ENCODE measurements at regions not wholly inside any gene's neighbourhood (a gene's known extent, or its start where the extent isn't known, plus 50 kb on each side); places are given as distances from the start of the nearest gene placed in this dataset.
"Not testable (repeated sequence)": the region's sequence is repeated elsewhere in the genome, so short reads cannot be mapped to it uniquely, and the experiment has no call there.

GRCh38 chr15:30688684-30689083 lies 62.8 kb downstream of the ARHGAP11B start:
- FAIRE-seq = peak; percentile 76
- not testable (repeated sequence) for DNase-seq (ENCODE audit: low read depth); H3K27me3 ChIP-seq (ENCODE audit: control insufficient read depth, insufficient read depth, low read length); H3K4me3 ChIP-seq (ENCODE audit: low read depth, low read length); H3K36me3 ChIP-seq (ENCODE audit: control insufficient read depth, insufficient read depth, low read length)

DNA sequence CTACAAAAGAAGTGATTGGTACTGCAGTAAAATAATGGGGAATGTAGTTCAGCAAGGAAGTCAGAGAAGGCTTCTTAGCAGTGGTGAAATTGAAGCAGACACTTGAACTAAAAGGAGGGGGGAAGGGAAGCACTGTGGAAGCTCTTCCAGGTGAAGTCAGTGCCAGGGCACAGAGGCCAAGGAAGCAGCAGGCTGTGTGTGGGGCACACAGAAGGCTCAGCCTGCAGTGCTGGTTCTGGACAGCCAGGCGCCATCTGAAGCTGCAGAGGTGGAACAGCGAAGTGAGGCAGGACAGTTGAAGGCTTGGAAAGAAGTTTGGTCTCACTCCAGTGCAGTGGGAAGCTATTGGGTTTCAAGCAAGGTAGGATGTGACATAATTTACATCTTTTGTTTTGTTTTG lies 64.2 kb downstream of the ARHGAP11B start:
- not testable (repeated sequence) for DNase-seq (ENCODE audit: low read depth); H3K27me3 ChIP-seq (ENCODE audit: control insufficient read depth, insufficient read depth, low read length); FAIRE-seq; H3K4me3 ChIP-seq (ENCODE audit: low read depth, low read length); H3K36me3 ChIP-seq (ENCODE audit: control insufficient read depth, insufficient read depth, low read length)

- not testable (repeated sequence) for FAIRE-seq
Measured at GRCh38 chr15:30695811-30696210, 69.9 kb downstream of the ARHGAP11B start.

DNA sequence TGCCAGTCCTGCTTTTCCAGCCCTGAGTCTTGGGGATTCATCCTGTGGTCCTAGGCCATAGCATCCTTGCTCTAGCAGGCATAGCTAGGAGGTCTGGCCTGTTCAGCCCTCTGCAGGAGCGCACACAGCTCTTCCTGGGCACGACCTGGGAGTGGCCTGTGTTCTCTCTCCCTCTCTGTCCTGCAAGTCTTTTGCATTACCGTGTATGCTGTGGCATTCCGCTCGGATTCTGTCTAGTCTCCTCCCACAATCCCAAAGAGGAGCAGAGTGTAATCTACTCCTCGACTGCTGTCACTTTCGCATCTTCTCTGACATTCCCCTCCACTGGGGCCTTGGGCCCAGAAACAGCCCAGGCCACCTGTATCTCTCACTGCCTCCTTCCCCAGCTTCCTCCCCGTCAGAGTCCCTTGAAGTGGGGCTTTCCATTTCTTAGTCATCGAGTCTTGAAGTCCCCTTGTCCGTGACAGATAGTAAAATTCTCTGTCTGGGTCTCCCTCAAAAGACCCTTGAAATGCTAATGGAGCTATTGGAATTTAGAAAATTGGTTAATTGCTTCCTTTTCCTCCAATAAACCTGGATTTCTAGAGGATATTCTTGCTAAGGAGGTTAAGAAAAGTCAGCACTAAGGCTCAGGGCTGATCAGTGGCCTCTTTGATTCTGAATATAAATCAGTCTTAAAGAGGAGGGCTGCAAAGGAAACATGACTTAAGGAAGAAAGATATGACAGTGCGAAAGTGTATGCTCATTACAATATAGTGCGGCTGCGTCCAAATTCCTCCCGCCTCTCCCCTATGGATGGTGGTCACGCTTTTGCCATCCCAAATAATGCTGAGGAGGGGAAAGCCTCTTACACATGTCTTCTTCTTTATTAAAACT lies 70.7 kb downstream of the ARHGAP11B start:
- not testable (repeated sequence) for H3K27me3 ChIP-seq (ENCODE audit: control insufficient read depth, insufficient read depth, low read length); DNase-seq (ENCODE audit: low read depth); H3K36me3 ChIP-seq (ENCODE audit: control insufficient read depth, insufficient read depth, low read length); H3K4me3 ChIP-seq (ENCODE audit: low read depth, low read length); FAIRE-seq

More at GRCh38 chr15:30695811-30696210, 69.9 kb downstream of the ARHGAP11B start:
- H3K27me3 ChIP-seq (ENCODE audit: control insufficient read depth, insufficient read depth, low read length); DNase-seq (ENCODE audit: low read depth); H3K36me3 ChIP-seq (ENCODE audit: control insufficient read depth, insufficient read depth, low read length); H3K4me3 ChIP-seq (ENCODE audit: low read depth, low read length): not testable (repeated sequence)

GRCh38 chr15:30697315-30697685 lies 71.4 kb downstream of the ARHGAP11B start:
- not testable (repeated sequence) for DNase-seq (ENCODE audit: low read depth); H3K4me3 ChIP-seq (ENCODE audit: low read depth, low read length); FAIRE-seq; H3K27me3 ChIP-seq (ENCODE audit: control insufficient read depth, insufficient read depth, low read length); H3K36me3 ChIP-seq (ENCODE audit: control insufficient read depth, insufficient read depth, low read length)

DNA sequence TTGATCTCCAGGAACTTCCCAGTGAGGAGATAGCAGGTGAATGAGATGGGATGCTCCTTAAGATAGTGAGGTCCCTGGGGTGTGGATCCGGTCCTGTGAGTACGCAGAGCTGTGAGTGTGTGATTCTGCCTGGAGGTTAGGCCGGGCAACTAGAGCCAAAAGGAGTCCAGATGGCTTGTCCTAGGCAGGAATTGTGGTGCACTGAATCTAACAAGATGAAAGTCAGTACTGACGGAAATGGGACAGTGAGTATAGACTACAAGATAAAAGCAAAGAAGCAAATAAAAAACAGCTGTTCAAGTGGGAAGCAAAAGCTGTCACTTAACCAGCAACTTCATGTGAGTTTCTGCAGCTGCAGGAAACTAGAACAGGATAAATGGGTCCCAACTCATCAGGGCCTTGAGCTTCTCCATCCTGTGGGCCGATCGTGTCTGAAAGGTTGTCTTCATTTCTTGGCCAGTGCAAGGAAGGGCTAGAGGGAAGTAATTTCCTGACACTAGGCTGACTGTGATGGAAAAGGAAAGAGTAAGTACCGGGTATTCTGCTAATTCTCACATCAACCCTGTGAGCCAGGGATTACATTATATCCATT lies 74.2 kb downstream of the ARHGAP11B start:
- not testable (repeated sequence) for H3K27me3 ChIP-seq (ENCODE audit: control insufficient read depth, insufficient read depth, low read length); H3K4me3 ChIP-seq (ENCODE audit: low read depth, low read length); DNase-seq (ENCODE audit: low read depth); H3K36me3 ChIP-seq (ENCODE audit: control insufficient read depth, insufficient read depth, low read length)
- FAIRE-seq = peak; percentile 93

DNA sequence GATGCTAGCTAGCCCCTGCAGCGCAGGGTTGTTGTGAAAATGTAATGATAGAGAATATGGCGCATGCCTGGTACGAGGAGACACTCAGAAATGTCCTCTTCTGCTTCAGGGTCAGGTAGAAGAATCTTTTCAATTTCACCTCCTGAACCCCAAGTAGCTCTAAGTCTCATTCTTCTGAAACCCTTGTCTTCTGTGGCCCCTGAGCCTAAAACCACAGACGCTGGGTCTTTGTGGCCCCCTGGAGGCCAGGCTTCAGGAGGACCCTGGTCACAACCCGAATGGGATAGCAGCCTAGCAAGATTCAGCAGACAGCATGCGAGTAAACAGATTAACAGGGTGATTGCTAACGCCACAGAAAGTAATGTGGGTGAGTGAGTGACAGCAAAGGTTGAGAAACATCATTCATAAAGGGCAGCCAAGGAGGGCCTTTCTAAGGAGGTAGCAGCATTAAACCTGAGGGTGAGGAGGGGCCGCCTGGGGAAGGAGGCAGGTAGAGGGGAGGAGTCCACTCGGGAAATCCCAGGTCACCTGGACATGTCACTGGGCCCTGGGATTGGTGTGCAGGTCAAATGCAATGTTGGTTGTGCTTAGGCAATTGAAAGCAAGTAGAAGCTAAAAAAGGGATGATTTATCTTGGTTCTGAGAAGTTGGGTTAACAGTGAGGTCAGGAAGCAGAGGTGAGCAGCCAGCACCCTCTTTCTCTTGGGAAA lies 82.2 kb downstream of the ARHGAP11B start:
- not testable (repeated sequence) for H3K36me3 ChIP-seq (ENCODE audit: control insufficient read depth, insufficient read depth, low read length); H3K4me3 ChIP-seq (ENCODE audit: low read depth, low read length); DNase-seq (ENCODE audit: low read depth); H3K27me3 ChIP-seq (ENCODE audit: control insufficient read depth, insufficient read depth, low read length)
- FAIRE-seq = peak; percentile 85

GRCh38 chr15:30708809-30709208 lies 82.9 kb downstream of the ARHGAP11B start:
- not testable (repeated sequence) for H3K4me3 ChIP-seq (ENCODE audit: low read depth, low read length); H3K27me3 ChIP-seq (ENCODE audit: control insufficient read depth, insufficient read depth, low read length); H3K36me3 ChIP-seq (ENCODE audit: control insufficient read depth, insufficient read depth, low read length); DNase-seq (ENCODE audit: low read depth)
- peak; percentile 66 for FAIRE-seq

DNA sequence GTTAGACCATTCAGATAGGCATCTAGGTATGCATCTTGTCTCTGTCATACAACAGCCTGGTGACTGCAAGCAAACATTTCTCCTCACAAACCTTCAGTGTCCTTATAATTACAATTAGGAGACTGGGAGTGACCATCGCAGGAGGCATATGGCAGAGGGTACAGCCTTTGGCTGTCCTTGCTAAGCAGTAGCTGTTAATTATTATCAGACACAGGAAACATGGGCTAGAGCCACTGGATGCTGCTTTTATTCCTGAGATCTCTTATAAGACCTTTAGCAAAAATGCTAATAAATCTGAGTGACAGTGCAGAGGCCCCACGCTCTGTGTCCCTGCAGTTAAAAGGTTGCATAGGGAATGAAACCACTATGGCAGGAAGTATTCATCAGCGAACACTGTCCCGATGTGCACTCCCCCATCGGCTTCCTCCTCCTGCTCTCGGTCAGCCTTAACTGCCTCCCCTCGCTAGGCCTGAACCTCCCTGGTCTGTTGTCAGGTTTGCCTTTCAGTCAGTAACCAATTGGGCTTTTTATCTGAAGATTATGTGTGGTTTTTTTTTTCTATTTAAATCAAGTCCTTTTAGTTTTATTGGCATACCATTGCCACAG lies 92.2 kb downstream of the ARHGAP11B start:
- not testable (repeated sequence) for DNase-seq (ENCODE audit: low read depth); H3K4me3 ChIP-seq (ENCODE audit: low read depth, low read length); H3K36me3 ChIP-seq (ENCODE audit: control insufficient read depth, insufficient read depth, low read length); H3K27me3 ChIP-seq (ENCODE audit: control insufficient read depth, insufficient read depth, low read length); FAIRE-seq

GRCh38 chr15:30719363-30719762 lies 93.4 kb downstream of the ARHGAP11B start:
- FAIRE-seq; H3K36me3 ChIP-seq (ENCODE audit: control insufficient read depth, insufficient read depth, low read length); H3K4me3 ChIP-seq (ENCODE audit: low read depth, low read length); H3K27me3 ChIP-seq (ENCODE audit: control insufficient read depth, insufficient read depth, low read length); DNase-seq (ENCODE audit: low read depth): not testable (repeated sequence)

- not testable (repeated sequence) for H3K4me3 ChIP-seq (ENCODE audit: low read depth, low read length); FAIRE-seq; H3K27me3 ChIP-seq (ENCODE audit: control insufficient read depth, insufficient read depth, low read length); DNase-seq (ENCODE audit: low read depth); H3K36me3 ChIP-seq (ENCODE audit: control insufficient read depth, insufficient read depth, low read length)
Measured at GRCh38 chr15:30720825-30721224, 94.9 kb downstream of the ARHGAP11B start.

DNA sequence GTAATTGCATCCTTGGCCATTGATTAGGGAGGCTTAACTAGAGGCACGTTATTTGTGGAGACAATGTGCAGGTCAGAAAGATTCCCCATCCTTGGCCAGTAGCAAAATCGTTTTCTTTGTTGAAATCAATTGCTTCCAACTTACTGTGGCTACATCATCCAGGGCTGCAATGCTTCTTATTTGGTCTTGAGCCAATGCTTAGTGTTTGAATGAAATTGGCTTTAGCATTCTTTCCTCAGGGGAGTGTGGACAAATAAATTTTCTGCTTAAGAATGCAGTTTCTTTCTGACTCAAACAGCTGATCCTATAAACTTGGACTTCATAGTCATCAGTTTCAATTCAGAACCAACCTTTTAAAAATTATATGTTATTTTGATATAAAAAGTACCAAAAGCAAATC lies 95.6 kb downstream of the ARHGAP11B start:
- H3K36me3 ChIP-seq (ENCODE audit: control insufficient read depth, insufficient read depth, low read length); H3K4me3 ChIP-seq (ENCODE audit: low read depth, low read length); DNase-seq (ENCODE audit: low read depth); H3K27me3 ChIP-seq (ENCODE audit: control insufficient read depth, insufficient read depth, low read length); FAIRE-seq: not testable (repeated sequence)

DNA sequence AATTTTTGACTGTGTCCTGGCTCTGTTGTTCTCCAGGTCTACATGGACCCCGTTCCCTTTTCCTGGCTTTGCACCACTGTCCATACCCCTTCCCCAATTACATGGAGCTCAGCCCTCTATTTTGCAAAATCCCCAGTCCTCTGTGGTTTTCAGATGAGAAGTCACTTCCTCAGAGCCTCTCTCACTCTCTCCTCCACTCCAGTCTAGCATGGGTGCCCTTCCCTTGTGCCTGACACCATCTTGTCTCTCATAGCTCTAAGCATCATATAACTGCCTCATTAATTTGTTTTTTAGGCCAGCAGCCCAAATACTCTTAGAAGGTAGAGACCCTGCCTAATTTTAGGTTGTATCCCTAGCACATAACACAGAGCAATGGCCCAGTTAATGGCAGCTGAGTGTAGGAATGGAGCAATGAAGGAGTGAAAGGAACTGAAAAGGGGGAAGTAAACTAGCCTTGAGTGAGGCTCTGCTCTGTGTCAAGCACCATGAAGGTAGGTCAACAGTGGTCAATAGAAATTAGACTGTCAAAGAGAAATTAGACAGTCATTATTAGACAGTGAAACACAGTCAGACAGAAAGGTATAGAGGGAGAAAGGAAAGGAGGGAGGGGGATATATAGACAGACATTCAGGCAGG lies 97.7 kb downstream of the ARHGAP11B start:
- not testable (repeated sequence) for H3K4me3 ChIP-seq (ENCODE audit: low read depth, low read length); FAIRE-seq; DNase-seq (ENCODE audit: low read depth); H3K36me3 ChIP-seq (ENCODE audit: control insufficient read depth, insufficient read depth, low read length); H3K27me3 ChIP-seq (ENCODE audit: control insufficient read depth, insufficient read depth, low read length)

Measured in bronchial epithelial cell (primary cell).